Activated CD8-positive, alpha-beta memory T cell treated with anti-CD3 and anti-CD28 coated beads, Interleukin-2, amount 50 U/mL, for 4 hours (primary cell): ENCODE measurements at regions not wholly inside any gene's neighbourhood (a gene's known extent, or its start where the extent isn't known, plus 50 kb on each side); places are given as distances from the start of the nearest gene placed in this dataset.

Experiments
- DNase-seq: peaks from one replicate; pipeline ENCODE4 v3.0.0-alpha.2; 2020

DNA sequence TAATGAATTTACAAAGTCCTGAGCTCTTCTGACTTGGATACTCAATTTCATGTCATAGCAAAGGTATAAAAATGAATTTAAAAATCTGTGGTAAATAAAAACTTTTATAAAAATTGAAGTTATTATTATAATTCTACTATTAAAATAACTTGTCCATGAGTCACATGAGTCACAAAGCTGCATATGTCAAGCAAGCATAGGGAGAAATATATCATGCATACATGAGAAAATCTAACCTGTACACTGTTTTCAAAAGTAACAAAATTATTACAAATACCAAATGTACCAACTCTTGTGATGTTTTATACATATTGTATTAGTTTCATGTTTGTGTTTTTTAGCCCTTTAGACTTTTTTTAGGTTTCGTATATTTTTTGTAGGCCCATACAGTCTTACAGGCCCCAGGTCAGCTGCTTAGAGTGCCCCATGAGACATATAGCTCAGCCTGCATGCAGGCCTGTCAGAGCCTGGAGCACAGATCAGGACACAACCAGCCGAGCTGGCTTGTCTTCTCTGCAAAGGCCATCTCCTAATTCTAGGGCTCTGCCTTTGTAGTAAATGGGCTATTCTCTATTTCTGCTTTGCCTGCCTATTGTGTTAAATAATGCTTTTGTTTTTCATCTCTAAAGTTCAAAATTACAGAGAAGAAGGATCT, 818.7 kb upstream of the TENM3 start:
- no peak for DNase-seq

DNA sequence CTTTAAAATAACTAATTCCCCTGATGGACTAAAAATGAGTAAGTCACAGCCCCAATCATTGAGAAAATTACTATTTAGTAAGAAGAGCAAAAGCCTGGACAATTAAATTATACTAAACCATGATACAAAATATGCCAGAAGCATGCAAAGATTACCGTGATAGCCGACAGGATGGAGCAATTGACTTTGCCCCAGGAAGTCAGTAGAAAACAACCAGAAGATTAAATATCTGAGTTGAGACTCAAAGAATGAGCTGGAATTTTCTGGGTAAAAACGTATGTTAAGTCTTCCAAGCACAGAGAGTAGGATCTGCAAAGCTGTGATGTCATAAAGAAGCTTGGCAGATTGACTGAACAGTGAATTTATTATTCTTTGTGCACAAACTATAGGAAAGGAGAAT, 816.1 kb upstream of the TENM3 start:
- no peak for DNase-seq

DNA sequence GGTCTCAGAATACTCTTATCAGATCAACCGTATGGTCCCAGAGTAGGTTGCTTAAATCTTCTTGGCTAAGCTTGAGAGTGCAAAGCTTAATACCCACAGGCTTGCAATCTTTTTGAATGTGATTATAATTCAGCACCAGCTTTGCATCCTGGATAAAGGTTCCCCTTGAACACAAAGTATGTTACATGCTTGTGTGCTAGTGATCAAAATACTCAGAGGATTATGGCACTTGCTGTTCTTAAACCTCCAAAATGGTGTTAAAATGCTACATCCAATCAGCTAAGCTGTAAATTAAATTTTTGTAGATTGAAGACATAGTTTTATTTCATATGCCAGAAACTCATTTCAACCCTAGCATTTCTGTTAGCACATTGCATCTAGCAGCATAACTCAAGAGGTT, 812.2 kb upstream of the TENM3 start:
- no peak for DNase-seq

DNA sequence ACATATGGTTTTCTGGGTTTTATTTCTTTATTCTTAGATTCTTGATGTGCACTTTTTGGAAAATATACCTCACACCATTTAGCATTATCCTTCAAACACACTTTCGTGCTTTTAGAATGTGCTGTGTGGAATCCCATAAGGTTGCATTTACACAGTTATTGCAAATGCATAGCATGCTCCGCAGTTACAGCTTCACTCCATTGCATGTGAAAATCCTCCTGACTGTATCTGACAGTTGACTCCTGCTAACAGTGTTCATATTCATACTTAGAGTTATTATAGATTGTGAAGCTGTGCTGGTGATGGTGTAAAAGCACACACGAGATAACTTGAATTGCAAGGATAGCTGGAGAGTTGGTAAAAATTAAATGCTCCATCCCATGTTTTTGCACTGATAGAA, 811.5 kb upstream of the TENM3 start:
- DNase-seq: no peak

DNA sequence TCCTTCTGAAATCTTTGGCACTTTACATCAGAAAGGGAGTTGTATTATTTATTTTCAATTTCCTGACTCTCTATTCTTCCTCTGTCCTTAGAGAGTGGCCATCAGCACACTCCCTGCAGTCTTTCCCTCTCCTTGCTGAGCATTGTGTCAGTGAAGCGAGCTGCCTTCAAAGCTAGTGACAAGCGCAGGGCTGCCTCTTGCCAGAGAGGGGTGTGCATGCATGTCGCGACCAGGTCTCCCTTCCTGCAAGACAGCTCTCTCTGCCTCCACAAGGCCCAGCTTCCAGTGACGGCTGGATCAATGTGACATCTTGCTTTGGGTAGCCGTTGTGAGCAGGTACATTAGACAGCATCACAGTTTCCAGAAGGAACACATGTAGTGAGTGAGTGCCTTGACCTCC, 810.9 kb upstream of the TENM3 start:
- DNase-seq: no peak

DNA sequence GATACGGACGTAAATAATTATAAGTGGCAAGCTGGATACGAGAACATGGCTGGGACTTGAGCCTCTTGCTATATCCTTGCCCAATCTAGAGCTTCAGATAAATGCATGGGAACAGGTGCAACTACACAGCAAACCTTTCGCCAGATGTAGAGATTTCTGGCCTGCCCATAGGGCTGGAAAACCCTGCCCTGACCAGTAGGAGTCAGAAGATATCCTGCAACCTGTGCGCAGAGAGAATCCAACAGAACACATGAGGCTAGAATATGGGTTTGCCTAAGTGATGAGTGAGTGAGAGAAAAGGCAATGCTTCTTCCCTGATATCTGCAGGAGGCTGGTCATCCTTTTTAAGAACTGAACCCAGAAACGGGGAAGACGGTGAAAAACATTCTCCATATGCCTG, 805.3 kb upstream of the TENM3 start:
- no peak for DNase-seq

DNA sequence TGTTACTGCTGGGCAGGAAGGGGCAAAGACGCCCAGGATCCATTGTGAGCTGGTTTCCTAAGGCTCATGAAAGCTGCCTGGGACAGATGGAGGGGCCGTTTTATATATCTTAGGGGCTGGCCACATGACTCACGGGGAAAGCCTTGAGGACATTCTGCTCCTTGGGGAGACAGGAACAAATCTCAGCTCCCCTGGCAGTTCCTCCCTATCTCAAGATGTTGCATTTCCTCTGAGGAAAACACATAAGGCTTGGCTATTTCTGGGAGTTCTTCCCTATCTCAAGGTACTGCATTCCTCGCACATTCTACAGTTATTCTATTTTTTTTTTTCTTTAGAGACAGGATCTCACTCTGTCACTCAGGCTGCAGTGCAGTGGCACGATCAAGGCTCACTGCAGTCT, 804.6 kb upstream of the TENM3 start:
- no peak for DNase-seq

DNA sequence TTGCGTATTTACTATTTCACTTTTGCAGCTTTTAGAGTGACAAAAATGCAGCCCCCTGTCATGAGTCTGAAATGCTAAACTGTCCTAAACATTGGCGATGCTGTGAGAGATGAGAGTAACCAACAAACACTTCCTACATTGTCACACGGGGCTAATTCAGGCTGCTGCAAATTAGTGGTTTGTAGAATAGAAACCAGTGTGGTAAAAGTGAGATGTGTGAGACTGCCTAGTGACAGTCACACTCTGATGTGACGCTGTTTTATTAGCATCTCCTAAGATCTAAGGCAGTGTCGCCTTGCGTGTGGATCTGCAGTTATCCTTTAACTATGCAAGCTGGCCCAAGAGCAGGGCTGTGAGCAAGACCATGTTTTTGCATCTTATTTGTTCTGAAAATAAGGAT, 800.2 kb upstream of the TENM3 start:
- DNase-seq: no peak

DNA sequence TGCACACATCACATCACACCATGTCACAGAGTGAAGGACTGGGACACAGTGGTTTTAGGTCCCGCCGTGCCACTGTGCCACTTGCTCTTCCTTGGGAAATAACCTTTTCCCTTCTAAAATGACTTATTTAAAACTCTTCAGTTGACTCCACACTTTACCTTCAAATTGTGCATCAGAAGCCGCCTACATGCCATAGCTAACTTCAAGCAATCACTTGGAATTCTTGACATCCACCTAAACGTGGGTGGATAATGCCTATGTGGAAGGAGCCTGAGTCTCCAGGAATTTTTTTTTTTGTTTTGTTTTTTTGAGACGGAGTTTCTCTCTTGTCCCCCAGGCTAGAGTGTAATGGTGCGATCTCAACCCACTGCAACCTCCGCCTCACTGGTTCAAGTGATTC, 777.4 kb upstream of the TENM3 start:
- no peak for DNase-seq

DNA sequence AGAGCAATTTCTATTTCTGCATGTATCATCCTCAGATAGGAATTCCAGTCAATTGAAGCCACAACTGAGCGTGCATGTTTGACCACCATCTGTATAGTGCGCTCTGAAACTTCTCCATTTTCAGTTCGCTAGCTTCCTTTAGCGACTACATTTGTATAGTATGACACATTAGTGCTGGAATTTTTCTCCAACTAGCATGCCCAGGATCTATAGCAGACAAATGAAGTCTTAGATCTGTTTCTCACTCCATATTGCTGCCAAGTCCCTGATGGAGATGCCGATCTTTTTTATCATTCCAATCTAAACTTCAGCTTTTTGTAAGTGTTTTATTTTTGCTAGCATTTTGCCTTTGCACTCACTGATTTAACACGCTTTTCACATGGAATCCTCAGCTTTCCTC, 774.8 kb upstream of the TENM3 start:
- no peak for DNase-seq

DNA sequence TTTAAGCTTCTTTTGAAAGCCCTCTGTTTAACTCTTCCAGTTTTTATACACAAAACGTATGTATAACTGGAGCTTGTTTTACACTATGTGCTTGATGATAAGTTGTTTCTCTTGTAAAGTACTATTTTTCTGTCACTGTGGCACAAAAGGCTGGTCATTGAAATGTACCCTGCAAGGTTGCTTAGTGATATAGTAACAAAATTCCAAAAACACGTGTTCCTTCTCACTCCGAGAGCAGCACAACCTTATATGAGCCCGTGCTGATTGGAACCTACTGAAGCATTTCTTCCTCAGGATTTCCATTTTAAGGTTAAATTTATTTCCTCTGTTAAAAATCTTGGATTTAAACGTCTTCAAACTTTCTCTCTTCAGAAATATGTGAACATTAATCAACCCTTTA, 772.9 kb upstream of the TENM3 start:
- DNase-seq: no peak

DNA sequence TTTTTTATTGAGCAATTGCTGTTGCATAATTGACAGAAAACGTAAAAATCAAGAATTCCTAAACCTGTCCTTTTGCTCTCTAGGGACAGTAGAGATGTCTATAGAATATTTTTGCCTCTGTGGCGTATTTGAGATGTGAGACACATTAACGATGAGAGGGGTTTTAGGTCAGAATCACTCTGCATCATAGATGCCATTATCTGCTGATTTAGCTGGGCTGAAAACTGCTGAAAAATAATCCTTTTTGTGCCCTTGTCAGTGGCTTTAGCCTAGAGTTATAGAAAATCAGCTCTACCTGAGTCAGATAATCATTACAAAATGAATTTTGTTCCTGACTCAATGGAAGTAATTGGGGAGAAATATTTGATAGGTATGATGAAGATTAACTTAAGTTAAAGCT, 767.8 kb upstream of the TENM3 start:
- no peak for DNase-seq

DNA sequence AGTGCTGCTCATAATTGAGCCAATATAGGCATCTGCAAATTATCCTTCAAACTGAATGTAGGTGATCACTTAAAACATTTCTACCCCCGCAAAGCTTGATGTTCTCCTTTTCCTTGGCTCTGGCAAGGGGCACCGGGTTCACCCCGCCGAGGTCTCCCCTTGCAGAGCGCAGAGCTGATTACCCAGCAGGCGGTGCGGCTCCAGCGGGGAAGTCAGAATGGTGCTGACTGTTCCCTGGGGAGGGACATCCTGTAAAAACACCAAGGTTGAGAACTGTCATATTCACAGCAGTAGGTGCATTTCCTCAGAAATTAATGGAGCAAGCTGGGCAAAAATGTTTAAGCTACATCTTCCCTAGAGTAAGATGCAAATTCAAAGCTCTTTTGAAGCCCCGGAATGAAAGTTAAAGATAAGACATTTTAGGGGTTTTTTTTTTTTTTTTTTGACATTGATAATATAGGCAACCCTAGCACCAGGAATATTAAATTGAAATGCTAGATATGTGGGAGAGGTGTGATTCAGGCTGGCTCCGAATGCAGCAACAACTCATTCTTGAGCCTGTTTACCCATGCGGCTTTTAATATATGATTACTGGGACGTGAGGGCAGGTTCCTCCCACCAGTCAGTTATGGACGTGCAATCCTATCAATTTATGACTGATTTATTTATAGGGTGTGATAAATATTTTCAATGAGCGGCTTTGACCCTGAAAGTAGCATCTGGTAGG, 767.3 kb upstream of the TENM3 start:
- DNase-seq: no peak

DNA sequence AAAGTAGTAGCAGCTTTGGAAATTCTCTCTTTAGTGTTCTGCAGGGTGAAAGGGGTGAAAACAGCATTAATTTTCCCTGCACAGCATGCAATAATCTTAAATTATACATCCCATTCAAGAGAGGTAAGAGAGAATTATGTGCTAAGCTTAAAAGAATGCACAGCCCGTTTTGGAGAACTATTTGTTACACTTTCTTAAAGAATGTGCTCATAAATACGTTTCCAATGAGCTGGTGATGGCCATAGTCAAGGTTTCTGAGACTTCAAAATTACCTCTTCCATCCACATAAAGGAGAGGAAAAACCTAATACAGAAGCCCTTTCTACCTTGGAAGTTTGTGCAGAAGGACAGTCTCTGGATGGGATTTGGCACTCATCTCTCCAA, 766.7 kb upstream of the TENM3 start:
- no peak for DNase-seq

DNA sequence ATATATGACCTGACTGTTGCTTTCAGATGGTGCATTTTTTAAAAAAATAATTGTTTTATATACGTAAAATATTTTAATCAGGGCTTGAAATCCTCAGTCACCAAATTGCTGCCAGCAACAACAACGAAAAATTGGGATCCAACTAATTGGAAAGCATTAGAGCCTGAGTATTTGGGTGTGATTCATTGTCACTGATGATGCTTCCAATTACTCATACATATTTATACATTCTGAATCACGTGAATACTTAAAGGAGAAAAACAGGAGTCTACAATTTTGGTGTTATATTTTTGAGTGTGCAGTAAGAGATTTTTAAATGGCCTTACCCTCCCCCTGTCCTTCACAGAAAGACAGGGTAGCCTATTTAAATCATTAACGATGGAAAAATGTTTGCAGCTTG, 765.6 kb upstream of the TENM3 start:
- no peak for DNase-seq

DNA sequence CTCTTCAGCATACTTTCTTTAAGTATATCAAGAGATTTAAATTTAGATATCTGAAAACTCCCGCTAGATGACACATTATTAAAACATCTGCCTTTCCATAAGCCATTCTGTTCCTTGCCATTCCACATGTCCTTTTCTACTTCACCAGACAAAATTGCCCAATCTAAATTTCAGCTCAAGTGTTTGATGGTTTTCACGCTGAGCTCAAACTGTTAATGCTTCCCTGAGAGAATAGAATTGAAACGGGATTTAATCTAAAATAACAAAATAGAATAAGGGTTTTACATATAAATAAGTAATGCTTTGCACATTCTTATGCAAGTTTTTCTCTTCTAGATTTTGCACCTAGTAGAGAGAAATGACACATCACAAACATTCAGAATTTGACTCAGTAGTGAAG, 764.5 kb upstream of the TENM3 start:
- DNase-seq: no peak

DNA sequence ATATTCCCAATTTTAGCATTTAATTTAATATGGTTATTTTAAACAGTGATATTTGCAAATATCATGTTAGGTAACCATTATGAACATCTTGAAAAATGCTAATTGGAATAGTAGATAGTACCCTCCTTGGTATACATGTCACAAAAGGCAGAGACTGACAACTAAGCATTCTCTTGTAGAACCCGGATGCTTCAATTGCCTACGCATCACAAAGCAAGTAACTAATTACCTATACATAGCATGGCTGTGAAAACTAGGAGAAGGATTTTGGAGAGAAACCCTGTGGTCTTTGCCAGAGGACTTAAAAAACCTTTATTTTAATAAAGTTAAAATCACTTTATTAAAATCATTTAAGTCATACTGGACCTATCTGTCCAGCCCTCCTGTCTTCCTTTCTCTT, 764.1 kb upstream of the TENM3 start:
- no peak for DNase-seq

DNA sequence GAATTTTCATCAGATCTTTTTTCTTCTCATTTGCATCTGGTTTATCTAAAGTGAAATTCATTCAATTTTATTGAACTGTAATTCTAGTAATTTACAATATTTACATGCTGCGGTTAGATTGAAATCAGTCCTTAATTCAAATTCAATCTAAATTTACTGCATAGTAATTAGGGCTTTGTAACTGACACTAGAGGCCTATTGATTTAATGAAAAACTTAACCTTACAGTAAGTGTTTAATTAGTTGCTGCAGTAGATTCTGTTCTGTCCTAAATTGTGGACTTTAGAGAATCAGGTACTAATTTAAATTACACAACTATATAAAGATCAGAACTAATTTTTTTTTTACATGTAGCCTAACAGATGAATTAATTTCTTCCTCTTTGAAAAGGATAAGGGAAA, 758.8 kb upstream of the TENM3 start:
- DNase-seq: no peak

DNA sequence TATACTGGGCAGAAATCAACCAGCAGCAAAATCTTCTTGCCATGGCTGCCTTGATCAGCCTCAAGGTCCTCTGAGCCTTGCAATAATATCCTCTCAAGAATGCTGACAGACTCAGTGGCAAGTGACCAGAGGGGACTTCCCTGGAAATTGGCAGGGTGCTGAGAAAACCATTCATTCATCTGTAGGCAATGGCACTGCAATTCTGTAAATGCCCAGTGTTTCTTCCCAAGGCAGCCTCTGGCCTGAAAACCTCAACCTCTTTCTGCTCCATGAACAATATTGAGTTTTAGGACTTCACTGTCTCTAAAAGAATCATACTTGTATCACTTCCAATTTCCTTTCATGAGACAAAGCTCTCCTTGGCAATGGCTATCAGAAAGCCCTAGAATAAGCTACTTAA, 754.3 kb upstream of the TENM3 start:
- DNase-seq: no peak

DNA sequence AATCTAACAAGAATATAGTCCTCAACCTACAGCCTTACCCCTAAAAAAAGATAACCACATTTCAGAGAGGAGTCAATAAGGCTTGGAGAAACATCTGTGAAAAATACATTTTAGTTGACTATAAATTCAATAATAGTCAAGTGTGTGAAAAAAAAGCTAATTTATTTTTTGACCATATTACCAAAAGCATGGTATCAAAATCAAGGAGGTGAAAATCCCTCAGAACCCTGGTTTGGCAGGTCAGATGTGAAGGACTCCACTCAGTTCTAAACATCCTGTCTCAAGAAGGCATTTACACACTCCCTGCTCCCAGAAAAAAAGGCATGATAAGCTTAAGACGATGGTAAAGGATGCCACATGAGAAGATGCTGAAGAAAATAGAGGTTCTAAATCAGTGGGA, 745.1 kb upstream of the TENM3 start:
- DNase-seq: no peak

DNA sequence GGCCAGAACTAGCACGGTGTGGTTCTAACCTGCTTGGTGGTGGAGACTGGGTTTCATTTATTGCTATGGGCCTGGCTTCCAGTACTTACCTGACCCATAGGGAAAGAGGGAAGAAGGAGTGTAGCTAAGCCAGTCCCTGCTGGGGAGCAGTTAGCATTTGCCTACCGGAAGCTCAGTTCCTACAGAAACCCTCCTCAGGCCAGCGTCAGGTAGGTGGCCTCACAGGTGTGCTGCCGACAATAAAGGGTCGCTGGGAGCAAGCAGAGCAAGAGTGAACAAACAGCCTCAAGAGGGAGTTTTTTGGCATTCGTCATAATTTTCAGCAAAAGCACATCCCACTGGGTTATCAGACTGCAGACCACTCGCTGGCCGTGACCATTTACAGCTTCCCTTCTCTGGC, 740.6 kb upstream of the TENM3 start:
- DNase-seq: no peak

DNA sequence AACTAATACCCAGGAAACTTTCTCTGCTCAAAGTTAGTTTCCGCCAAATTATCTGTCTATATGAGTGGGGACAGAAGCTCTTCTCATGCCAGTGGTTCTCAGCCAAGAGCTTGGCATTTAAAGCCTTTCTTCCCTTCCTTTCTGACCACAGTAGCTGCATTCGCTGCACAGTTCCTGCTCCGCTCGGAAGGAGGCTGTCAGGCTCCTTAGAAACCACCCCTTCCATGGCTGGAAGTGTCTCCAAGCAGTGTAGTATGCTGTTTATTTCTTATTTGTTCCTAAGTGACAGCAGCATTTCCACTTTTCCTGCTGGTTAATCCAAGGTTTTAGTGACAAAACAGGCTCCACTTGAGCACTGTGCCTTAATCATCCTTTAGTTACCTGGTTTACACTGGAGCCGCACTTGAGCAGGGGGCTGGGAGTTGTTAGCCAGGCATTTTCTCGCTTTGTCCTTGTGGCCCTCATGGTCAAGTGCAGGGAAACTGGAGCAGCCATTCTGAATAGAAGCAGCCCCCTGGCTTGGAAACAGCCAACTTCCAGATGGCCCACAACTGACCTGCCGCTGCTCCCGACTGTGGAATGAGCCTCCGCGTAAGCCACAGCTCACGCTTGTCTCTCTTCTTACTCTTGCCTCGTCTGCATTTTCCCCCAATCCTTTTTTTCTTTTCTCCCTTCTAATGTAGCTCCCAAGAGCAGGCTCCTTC, 739.4 kb upstream of the TENM3 start:
- no peak for DNase-seq

DNA sequence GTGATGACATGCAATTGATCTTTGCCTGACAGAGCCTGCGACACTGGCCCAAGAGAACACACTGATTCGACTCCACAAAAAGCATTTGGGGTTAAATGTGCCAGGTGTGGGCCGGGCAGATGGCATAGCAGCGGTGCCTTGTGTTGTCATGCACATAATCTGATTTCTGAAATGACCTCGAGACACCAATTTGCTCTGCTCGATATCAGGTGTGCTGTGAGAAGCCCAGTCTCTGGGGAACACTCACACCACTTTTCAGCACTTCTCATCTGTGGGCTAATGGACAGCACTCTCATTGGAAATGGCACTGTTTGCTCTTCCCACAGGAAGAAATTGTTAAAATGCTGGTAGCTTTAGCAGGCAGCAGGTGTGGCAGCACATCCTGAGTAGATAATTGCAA, 738.3 kb upstream of the TENM3 start:
- DNase-seq: no peak

DNA sequence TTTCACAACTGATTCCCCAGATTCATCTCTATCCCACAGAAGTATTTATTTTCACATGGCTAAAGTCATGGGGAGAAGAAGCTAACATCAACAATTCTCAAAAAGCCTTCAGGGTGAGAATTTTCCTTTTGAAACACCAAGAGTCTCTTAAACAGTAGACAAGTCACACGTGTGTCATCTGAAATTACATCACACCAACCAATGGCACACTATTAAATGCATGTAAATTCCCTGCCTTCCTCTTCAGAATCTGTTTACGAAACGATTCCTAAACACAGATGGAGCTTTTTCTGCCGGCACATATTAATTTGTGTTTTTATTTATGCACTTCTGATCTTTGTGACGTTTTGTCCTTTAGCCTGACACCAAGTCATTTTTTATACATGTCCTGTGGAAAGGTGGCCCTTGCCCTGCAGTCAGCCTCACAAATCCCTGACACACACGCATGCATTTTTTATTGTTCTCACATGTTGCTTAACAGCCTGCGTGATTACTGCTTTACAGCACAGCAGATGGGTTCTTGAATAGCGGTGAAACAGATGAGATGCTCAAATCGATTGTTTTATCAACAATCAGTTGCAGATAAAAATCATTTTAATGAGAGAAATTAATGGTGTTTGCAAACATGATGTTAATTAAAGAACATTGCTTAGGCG, 735.9 kb upstream of the TENM3 start:
- DNase-seq: no peak
